ENCODE measurements at regions not wholly inside any gene's neighbourhood (a gene's known extent, or its start where the extent isn't known, plus 50 kb on each side); places are given as distances from the start of the nearest gene placed in this dataset.
"Not testable (repeated sequence)": the region's sequence is repeated elsewhere in the genome, so short reads cannot be mapped to it uniquely, and the experiment has no call there.

DNA sequence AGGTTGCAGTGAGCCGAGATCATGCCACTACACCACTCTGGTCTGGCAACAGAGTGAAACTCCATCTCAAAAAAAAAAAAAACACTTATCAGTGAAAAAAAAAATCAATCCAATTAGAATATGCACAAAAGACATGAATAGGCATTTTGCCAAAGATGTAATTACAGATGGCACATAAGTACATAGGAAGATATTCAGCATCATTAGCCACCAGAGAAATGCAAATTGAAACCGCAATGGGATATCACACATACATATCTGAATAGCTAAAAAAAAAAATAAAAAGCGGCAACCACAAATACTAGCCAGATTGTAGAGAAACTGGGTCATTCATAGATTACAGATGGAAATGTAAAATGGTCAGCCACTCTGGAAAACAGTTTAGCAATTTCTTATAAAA, 1310.8 kb downstream of the XPNPEP1 start:
- no peak overlapping the region for H3K4me3 ChIP-seq
- WGBS (ENCODE audit: low lambda C conversion rate, missing lambda C conversion rate) = 65% methylated on average over 3 of the region's 3 CpGs
- TF ChIP-seq EZH2 (IDR thresholded peaks at IDR 0.05; ENCODE audit: borderline replicate concordance) = no peak
- TF ChIP-seq, protein P1, sequence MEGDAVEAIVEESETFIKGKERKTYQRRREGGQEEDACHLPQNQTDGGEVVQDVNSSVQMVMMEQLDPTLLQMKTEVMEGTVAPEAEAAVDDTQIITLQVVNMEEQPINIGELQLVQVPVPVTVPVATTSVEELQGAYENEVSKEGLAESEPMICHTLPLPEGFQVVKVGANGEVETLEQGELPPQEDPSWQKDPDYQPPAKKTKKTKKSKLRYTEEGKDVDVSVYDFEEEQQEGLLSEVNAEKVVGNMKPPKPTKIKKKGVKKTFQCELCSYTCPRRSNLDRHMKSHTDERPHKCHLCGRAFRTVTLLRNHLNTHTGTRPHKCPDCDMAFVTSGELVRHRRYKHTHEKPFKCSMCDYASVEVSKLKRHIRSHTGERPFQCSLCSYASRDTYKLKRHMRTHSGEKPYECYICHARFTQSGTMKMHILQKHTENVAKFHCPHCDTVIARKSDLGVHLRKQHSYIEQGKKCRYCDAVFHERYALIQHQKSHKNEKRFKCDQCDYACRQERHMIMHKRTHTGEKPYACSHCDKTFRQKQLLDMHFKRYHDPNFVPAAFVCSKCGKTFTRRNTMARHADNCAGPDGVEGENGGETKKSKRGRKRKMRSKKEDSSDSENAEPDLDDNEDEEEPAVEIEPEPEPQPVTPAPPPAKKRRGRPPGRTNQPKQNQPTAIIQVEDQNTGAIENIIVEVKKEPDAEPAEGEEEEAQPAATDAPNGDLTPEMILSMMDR (IDR thresholded peaks at IDR 0.05; ENCODE audit: poor library complexity) = no peak

DNA sequence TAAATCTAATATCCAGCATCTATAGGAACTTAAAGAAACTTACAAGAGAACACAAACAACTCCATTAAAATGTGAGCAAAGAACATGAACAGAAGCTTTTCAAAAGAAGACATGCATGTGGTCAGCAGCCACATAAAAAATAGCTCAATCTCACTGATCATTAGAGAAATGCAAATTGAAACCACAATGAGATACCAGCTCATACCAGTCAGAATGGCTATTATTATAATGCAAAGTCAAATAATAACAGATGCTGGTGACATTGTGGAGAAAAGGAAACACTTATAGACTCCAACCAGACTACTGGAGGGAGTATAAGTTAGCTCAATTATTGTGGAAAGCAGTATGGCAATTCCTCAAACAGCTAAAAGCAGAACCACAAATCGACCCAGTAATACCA, 1314.5 kb downstream of the XPNPEP1 start:
- H3K9me3 ChIP-seq (ENCODE audit: low read depth) = peaks cover 9% of the 10 kb centered on the region
- peaks cover 1% of the 10 kb centered on the region for H3K4me1 ChIP-seq (ENCODE audit: insufficient read depth)
- no peak overlapping the region for H3K27ac ChIP-seq
- H3K9me2 ChIP-seq (replicated peaks; ENCODE audit: insufficient read depth) = no peaks in the 10 kb centered on the region
- 72% methylated on average over 1 of the region's 1 CpG for WGBS (ENCODE audit: low lambda C conversion rate, missing lambda C conversion rate)
- TF ChIP-seq EZH2 (IDR thresholded peaks at IDR 0.05; ENCODE audit: borderline replicate concordance) (no peak), EZH2phosphoT487 (IDR thresholded peaks at IDR 0.05; ENCODE audit: low read depth, severe bottlenecking, unreplicated experiment) (no peak)
- TF ChIP-seq, protein P1 (IDR thresholded peaks at IDR 0.05; ENCODE audit: poor library complexity) = no peak
- no peak for DNase-seq (ENCODE audit: low spot score)
- H2AFZ ChIP-seq = no peak overlapping the region
- no peaks in the 10 kb centered on the region for H3K27me3 ChIP-seq
- no peaks in the 10 kb centered on the region for H4K20me1 ChIP-seq (ENCODE audit: insufficient read depth, poor library complexity, severe bottlenecking)
- no peaks in the 10 kb centered on the region for H3K79me2 ChIP-seq
- no peak overlapping the region for H3K4me2 ChIP-seq
- H3K4me3 ChIP-seq = no peak overlapping the region
- H3K36me3 ChIP-seq (replicated peaks; ENCODE audit: insufficient read depth, low read depth) = no peaks in the 10 kb centered on the region

More for the DNA sequence above, 1310.8 kb downstream of the XPNPEP1 start:
- H4K20me1 ChIP-seq (ENCODE audit: insufficient read depth, poor library complexity, severe bottlenecking) = no peaks in the 10 kb centered on the region
- H2AFZ ChIP-seq = no peak overlapping the region
- H3K79me2 ChIP-seq = no peaks in the 10 kb centered on the region
- no peak overlapping the region for H3K4me2 ChIP-seq
- no peak for DNase-seq (ENCODE audit: low spot score)
- H3K36me3 ChIP-seq (replicated peaks; ENCODE audit: insufficient read depth, low read depth) = no peaks in the 10 kb centered on the region
- no peaks in the 10 kb centered on the region for H3K4me1 ChIP-seq (ENCODE audit: insufficient read depth)
- no peaks in the 10 kb centered on the region for H3K9me3 ChIP-seq (ENCODE audit: low read depth)
- no peak overlapping the region for H3K27ac ChIP-seq
- H3K27me3 ChIP-seq = no peaks in the 10 kb centered on the region
- no peaks in the 10 kb centered on the region for H3K9me2 ChIP-seq (replicated peaks; ENCODE audit: insufficient read depth)

DNA sequence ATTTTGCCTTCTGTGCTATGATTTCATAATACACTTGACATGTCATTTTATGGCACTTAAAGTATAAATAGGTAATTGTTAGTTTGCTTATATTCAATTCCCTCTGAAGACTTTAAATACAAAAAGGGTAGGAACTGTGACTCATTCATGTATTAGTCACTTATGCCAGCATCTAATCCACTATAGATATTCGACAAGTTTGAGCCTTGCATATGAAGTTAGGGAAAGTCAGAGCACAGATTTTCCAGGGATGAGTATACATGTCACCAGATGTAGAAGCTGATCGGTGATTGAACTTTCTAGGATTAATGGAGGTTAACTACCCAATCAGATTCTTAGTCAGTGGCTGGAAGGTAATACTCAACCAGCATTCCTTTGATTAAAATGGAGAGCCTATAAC, 1321.5 kb downstream of the XPNPEP1 start:
- no peaks in the 10 kb centered on the region for H3K27me3 ChIP-seq
- no peaks in the 10 kb centered on the region for H4K20me1 ChIP-seq (ENCODE audit: insufficient read depth, poor library complexity, severe bottlenecking)
- H3K4me3 ChIP-seq = no peak overlapping the region
- H3K4me2 ChIP-seq = peak overlapping the region; percentile 1
- H3K79me2 ChIP-seq = no peaks in the 10 kb centered on the region
- H3K27ac ChIP-seq = peak overlapping the region; percentile 1
- peaks cover 20% of the 10 kb centered on the region for H3K4me1 ChIP-seq (ENCODE audit: insufficient read depth)
- H3K9me3 ChIP-seq (ENCODE audit: low read depth) = peaks cover 9% of the 10 kb centered on the region
- H2AFZ ChIP-seq = no peak overlapping the region
- WGBS (ENCODE audit: low lambda C conversion rate, missing lambda C conversion rate) = 86% methylated on average over 2 of the region's 2 CpGs
- H3K36me3 ChIP-seq (replicated peaks; ENCODE audit: insufficient read depth, low read depth) = no peaks in the 10 kb centered on the region
- no peaks in the 10 kb centered on the region for H3K9me2 ChIP-seq (replicated peaks; ENCODE audit: insufficient read depth)
- TF ChIP-seq EZH2phosphoT487 (IDR thresholded peaks at IDR 0.05; ENCODE audit: low read depth, severe bottlenecking, unreplicated experiment) (no peak), EZH2 (IDR thresholded peaks at IDR 0.05; ENCODE audit: borderline replicate concordance) (no peak)
- TF ChIP-seq, protein P1 (IDR thresholded peaks at IDR 0.05; ENCODE audit: poor library complexity) = no peak
- no peak for DNase-seq (ENCODE audit: low spot score)

DNA sequence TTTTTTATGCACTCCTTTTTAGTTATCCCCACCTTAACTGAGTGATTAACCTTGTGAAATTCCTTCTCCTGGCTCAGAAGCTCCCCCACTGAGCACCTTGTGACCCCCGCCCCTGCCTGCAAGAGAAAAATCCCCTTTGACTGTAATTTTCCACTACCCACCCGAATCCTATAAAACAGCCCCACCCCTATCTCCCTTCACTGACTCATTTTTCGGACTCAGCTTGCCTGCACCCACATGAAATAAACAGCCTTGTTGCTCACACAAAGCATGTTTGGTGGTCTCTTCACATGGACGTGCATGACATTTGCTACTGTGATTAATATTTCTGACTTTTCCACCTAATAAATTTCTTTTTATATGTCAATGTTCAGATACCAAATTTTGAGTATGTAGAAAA, 1322.8 kb downstream of the XPNPEP1 start:
- not testable (repeated sequence) for H3K4me2 ChIP-seq; DNase-seq (ENCODE audit: low spot score); H3K9me3 ChIP-seq (ENCODE audit: low read depth); H3K79me2 ChIP-seq; H2AFZ ChIP-seq; H3K9me2 ChIP-seq (replicated peaks; ENCODE audit: insufficient read depth); H3K27me3 ChIP-seq; H4K20me1 ChIP-seq (ENCODE audit: insufficient read depth, poor library complexity, severe bottlenecking); H3K36me3 ChIP-seq (replicated peaks; ENCODE audit: insufficient read depth, low read depth); H3K4me3 ChIP-seq
- Histone ChIP-seq H3K4me1 (ENCODE audit: insufficient read depth) (peaks cover 29% of the 10 kb centered on the region), H3K27ac (peak overlapping the region; percentile 85)
- 80% methylated on average over 4 of the region's 4 CpGs for WGBS (ENCODE audit: low lambda C conversion rate, missing lambda C conversion rate)

DNA sequence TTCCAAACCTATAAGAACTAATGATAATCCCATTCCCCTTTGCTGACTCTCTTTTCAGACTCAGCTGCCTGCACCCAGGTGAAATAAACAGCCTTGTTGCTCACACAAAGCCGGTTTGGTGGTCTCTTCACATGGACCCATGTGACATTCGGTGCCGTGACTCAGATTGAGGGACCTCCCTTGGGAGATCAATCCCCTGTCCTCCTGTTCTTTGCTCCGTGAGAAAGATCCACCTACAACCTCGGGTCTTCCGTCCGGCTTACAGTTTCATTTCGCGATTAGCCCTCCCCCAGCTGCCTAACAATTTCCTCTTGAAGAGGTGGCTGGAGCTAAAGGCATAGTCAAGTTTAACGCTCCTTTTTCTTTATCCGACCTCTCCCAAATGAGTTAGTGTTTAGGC, 1324.0 kb downstream of the XPNPEP1 start:
- not testable (repeated sequence) for H3K9me3 ChIP-seq (ENCODE audit: low read depth); H3K4me3 ChIP-seq; H4K20me1 ChIP-seq (ENCODE audit: insufficient read depth, poor library complexity, severe bottlenecking); H2AFZ ChIP-seq; H3K79me2 ChIP-seq; H3K27me3 ChIP-seq; DNase-seq (ENCODE audit: low spot score); H3K9me2 ChIP-seq (replicated peaks; ENCODE audit: insufficient read depth); H3K36me3 ChIP-seq (replicated peaks; ENCODE audit: insufficient read depth, low read depth)
- peaks cover 29% of the 10 kb centered on the region for H3K4me1 ChIP-seq (ENCODE audit: insufficient read depth)
- peak overlapping the region; percentile 85 for H3K27ac ChIP-seq
- H3K4me2 ChIP-seq = peak overlapping the region; percentile 35
- 66% methylated on average over 11 of the region's 11 CpGs for WGBS (ENCODE audit: low lambda C conversion rate, missing lambda C conversion rate)
